Activated CD4-positive, alpha-beta T cell treated with anti-CD3 and anti-CD28 coated beads, Interleukin-2, amount 10 ng/mL, durations not matched to agents 7 days and 5 days (primary cell): ENCODE measurements at regions not wholly inside any gene's neighbourhood (a gene's known extent, or its start where the extent isn't known, plus 50 kb on each side); places are given as distances from the start of the nearest gene placed in this dataset.

Source experiments
- CTCF ChIA-PET: fragments of 350-600 bp; sonication (Branson Sonifier 250); formaldehyde crosslinking; loops from one replicate; lab custom pipeline; 2021; ENCODE audit warnings: antibody characterized with exemption; lab: Charles Lee
- POLR2A ChIA-PET: fragments of 350-600 bp; sonication (Branson Sonifier 250); formaldehyde crosslinking; loops from one replicate; lab custom pipeline; 2021; ENCODE audit warnings: antibody characterized with exemption; lab: Charles Lee
- DNase-seq: peaks from one replicate; pipeline ENCODE4 v3.0.0-alpha.2; 2020
- H3K27ac Mint-ChIP-seq: one replicate; pipeline ENCODE4 v1.8.0; 2021; ENCODE audit warnings: mild to moderate bottlenecking, moderate library complexity, mixed read lengths
- H3K27me3 Mint-ChIP-seq: one replicate; pipeline ENCODE4 v1.8.0; 2021; ENCODE audit warnings: mixed read lengths
- H3K36me3 Mint-ChIP-seq: one replicate; pipeline ENCODE4 v1.8.0; 2021; ENCODE audit warnings: low read depth, mixed read lengths
- H3K4me1 Mint-ChIP-seq: one replicate; pipeline ENCODE4 v1.8.0; 2021; ENCODE audit warnings: mixed read lengths
- H3K4me3 Mint-ChIP-seq: one replicate; pipeline ENCODE4 v1.8.0; 2021; ENCODE audit warnings: mild to moderate bottlenecking, moderate library complexity, mixed read lengths
- H3K9me3 Mint-ChIP-seq: one replicate; pipeline ENCODE4 v1.8.0; 2021; ENCODE audit warnings: mixed read lengths

GRCh38 chr11:134489728-134490127 is 77.7 kb upstream of the B3GAT1 start:
- Mint-ChIP-seq H3K36me3 (no peaks in the 10 kb centered on the region), H3K4me3 (no peak overlapping the region), H3K27me3 (peaks cover 2% of the 10 kb centered on the region), H3K9me3 (no peaks in the 10 kb centered on the region), H3K27ac (no peak overlapping the region), H3K4me1 (no peaks in the 10 kb centered on the region)
- ChIA-PET CTCF (no interaction called here), POLR2A (no interaction called here)
- no peak for DNase-seq

DNA sequence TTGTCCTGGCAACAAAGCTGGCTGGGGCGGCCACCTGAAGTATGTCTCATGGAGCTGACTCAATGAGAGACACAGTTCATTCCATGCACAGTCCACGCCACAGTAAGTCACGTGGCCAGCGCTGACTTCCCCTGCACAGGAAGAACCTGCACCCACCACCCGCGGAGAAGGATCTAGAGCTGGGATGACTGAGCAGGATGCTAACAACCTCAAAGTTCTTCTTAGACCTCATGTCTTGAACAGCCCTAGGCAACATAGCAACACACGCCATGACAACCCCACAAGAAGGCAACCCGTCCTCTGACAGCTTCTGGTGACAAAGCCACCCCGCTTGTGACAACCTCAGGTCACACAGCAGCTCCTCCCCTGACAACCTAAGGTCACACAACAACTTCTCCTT is 76.9 kb upstream of the B3GAT1 start:
- Mint-ChIP-seq H3K27ac (no peak overlapping the region), H3K9me3 (no peaks in the 10 kb centered on the region), H3K4me1 (no peaks in the 10 kb centered on the region), H3K27me3 (no peaks in the 10 kb centered on the region), H3K36me3 (no peaks in the 10 kb centered on the region), H3K4me3 (no peak overlapping the region)
- ChIA-PET POLR2A (no interaction called here), CTCF (no interaction called here)
- no peak for DNase-seq

DNA sequence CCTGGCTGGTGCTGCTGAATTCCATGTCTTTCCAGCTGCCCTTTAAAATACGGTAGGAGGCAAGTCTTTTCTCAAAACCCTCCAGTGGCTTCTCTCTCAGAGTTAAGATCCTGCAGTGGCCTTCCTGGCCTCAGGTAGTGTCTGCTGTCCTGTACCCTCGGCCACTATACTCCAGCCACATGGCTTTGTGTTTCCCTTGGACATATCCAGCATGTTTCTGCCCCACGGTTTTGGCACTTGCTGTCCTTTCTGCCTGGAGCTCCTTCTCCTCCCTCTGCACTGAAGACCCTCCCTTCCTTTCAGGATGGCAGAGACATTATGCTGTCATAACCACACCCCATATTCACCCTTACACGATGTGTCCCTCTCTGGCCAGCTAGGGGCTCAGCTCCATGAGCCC is 76.5 kb upstream of the B3GAT1 start:
- H3K9me3 Mint-ChIP-seq, result no peaks in the 10 kb centered on the region
- no peak overlapping the region for H3K27ac Mint-ChIP-seq
- H3K4me3 Mint-ChIP-seq, result no peak overlapping the region
- no peaks in the 10 kb centered on the region for H3K27me3 Mint-ChIP-seq
- ChIA-PET POLR2A (no interaction called here), CTCF (no interaction called here)
- H3K4me1 Mint-ChIP-seq, result no peaks in the 10 kb centered on the region
- H3K36me3 Mint-ChIP-seq, result no peaks in the 10 kb centered on the region
- no peak for DNase-seq

DNA sequence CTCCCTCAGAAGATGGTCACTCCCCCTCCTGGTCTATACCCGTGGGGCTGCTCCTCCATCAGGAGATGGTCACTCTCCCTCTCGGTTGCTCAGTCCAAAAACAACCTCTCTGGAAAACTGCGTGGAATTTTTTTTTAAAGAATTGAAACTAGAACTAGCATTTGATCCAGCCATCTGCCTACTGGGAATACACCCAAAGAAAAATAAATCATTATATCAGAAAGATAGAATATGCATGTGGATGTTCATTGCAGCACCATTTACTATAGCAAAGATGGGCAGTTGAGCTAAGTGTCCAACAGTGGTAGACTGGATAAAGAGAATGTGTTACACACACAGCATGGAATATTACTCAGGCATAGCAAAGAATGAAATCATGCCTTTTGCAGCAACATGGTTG is 75.7 kb upstream of the B3GAT1 start:
- H3K4me1 Mint-ChIP-seq, result no peaks in the 10 kb centered on the region
- CTCF ChIA-PET, result no interaction called here
- no peak overlapping the region for H3K4me3 Mint-ChIP-seq
- no peaks in the 10 kb centered on the region for H3K36me3 Mint-ChIP-seq
- no peak overlapping the region for H3K27ac Mint-ChIP-seq
- no peak for DNase-seq
- no peaks in the 10 kb centered on the region for H3K9me3 Mint-ChIP-seq
- POLR2A ChIA-PET, result interaction anchor here (0.7 kb wide), 1 partner anchor 56 kb away, joined by 3 read pairs; no protein-coding TSS in a partner anchor
- H3K27me3 Mint-ChIP-seq, result no peaks in the 10 kb centered on the region

- Mint-ChIP-seq H3K9me3 (no peaks in the 10 kb centered on the region), H3K36me3 (no peaks in the 10 kb centered on the region), H3K27ac (no peak overlapping the region), H3K4me3 (no peak overlapping the region), H3K4me1 (no peaks in the 10 kb centered on the region), H3K27me3 (no peaks in the 10 kb centered on the region)
- no peak for DNase-seq
- ChIA-PET CTCF (no interaction called here), POLR2A (no interaction called here)
These were observed 74.7 kb upstream of the B3GAT1 start for GRCh38 chr11:134486704-134487103.

DNA sequence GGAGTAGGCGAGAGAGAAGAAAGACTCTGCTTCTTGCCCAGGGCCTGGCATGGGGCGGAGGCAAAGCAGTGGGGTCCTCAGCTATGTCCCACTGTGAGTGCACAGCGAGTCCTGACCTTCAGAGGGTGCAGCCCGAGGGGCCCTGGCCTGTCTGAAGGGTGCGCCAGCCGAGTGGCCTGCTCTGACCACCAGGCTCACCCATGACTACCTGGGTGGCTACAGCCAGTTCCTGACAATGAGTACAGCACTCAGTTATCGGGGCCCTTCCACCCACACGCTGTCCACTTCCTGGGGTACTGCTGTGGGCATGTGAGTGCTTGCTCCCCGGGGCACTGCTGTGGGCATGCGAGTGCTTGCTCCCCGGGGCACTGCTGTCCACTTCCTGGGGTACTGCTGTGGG is 74.1 kb upstream of the B3GAT1 start:
- H3K4me3 Mint-ChIP-seq, result no peak overlapping the region
- H3K4me1 Mint-ChIP-seq, result no peaks in the 10 kb centered on the region
- no peak overlapping the region for H3K27ac Mint-ChIP-seq
- POLR2A ChIA-PET, result no interaction called here
- DNase-seq, result no peak
- no peaks in the 10 kb centered on the region for H3K9me3 Mint-ChIP-seq
- CTCF ChIA-PET, result interaction anchor here (0.7 kb wide), 1 partner anchor 95 kb away, joined by 3 read pairs; no protein-coding TSS in a partner anchor
- H3K36me3 Mint-ChIP-seq, result no peaks in the 10 kb centered on the region
- no peaks in the 10 kb centered on the region for H3K27me3 Mint-ChIP-seq

DNA sequence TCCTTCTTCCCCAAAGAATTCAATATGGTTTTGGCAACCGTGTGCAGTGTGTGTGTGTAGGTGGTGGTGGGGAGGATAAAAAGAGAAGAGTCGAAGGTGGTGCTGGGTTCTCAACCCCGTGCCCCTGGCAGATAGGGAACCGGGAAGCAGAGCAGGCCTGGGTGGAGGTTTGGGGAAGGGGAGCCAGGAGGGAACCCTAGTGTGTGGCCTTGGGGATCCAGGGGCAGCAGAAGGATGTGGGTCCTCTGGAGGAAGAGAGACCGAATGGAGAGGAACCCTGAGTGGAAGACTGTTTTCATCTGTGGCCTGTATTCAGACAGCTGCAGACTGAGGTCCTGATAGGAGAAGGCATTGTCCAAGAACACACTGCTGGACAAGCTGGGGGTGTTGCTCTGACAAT is 73.3 kb upstream of the B3GAT1 start:
- ChIA-PET CTCF (no interaction called here), POLR2A (no interaction called here)
- no peak for DNase-seq
- H3K27me3 Mint-ChIP-seq, result no peaks in the 10 kb centered on the region
- no peaks in the 10 kb centered on the region for H3K36me3 Mint-ChIP-seq
- no peaks in the 10 kb centered on the region for H3K9me3 Mint-ChIP-seq
- H3K4me1 Mint-ChIP-seq, result no peaks in the 10 kb centered on the region
- no peak overlapping the region for H3K4me3 Mint-ChIP-seq
- H3K27ac Mint-ChIP-seq, result peak overlapping the region; percentile 72

DNA sequence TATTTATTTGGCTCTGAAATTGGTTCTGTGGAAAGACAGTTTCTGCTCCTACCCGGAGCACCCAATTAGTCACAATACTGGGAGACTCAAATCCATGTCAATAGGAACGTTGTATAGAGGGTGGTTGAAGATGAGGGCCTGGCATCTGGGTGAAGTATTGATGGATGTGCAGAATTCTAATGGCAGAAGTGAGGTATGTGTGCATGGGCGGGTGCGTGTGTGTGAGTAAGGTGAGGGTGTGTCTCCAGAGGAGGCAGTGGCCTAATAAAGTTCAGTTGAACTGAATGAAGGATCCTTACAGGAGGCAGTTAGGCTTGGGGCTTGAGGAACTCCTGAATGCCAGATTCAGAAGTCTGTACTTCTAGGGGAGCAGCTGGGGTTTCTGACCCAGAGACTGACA is 71.8 kb upstream of the B3GAT1 start:
- Mint-ChIP-seq H3K9me3 (no peaks in the 10 kb centered on the region), H3K4me3 (no peak overlapping the region), H3K27me3 (no peaks in the 10 kb centered on the region), H3K4me1 (no peaks in the 10 kb centered on the region), H3K36me3 (no peaks in the 10 kb centered on the region), H3K27ac (no peak overlapping the region)
- no peak for DNase-seq
- POLR2A ChIA-PET, result no interaction called here
- CTCF ChIA-PET, result no interaction called here

DNA sequence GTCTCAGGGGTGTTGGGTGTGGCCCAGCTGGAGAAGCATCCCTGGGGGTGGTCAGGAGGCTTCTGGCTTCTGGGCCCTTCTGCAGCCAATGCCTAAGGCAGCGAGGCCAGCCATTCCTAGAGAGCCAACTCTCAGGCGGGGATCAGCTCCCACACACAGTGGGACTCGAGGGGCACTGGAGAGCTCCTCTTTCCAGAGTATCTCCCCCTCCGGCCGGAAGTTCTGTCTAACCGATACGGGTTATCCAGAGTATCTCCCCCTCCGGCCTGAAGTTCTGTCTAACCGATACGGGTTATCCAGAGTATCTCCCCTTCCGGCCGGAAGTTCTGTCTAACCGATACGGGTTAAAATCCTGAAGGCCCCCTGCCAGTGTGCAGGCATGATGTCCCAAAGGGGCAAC is 71.2 kb upstream of the B3GAT1 start:
- Mint-ChIP-seq H3K27ac (no peak overlapping the region), H3K9me3 (no peaks in the 10 kb centered on the region), H3K4me1 (no peaks in the 10 kb centered on the region), H3K27me3 (no peaks in the 10 kb centered on the region), H3K4me3 (no peak overlapping the region), H3K36me3 (no peaks in the 10 kb centered on the region)
- CTCF ChIA-PET, result interaction anchor here (0.6 kb wide), 1 partner anchor 287 kb away, joined by 4 read pairs; no protein-coding TSS in a partner anchor
- no peak for DNase-seq
- POLR2A ChIA-PET, result no interaction called here

- CTCF ChIA-PET, result interaction anchor here (0.6 kb wide), 1 partner anchor 288 kb away, joined by 4 read pairs; no protein-coding TSS in a partner anchor
- Mint-ChIP-seq H3K36me3 (no peaks in the 10 kb centered on the region), H3K4me1 (no peaks in the 10 kb centered on the region), H3K9me3 (no peaks in the 10 kb centered on the region), H3K27me3 (peaks cover under 1% of the 10 kb centered on the region), H3K27ac (no peak overlapping the region), H3K4me3 (no peak overlapping the region)
- POLR2A ChIA-PET, result no interaction called here
- no peak for DNase-seq
These were observed 70.8 kb upstream of the B3GAT1 start for GRCh38 chr11:134482865-134483264.

DNA sequence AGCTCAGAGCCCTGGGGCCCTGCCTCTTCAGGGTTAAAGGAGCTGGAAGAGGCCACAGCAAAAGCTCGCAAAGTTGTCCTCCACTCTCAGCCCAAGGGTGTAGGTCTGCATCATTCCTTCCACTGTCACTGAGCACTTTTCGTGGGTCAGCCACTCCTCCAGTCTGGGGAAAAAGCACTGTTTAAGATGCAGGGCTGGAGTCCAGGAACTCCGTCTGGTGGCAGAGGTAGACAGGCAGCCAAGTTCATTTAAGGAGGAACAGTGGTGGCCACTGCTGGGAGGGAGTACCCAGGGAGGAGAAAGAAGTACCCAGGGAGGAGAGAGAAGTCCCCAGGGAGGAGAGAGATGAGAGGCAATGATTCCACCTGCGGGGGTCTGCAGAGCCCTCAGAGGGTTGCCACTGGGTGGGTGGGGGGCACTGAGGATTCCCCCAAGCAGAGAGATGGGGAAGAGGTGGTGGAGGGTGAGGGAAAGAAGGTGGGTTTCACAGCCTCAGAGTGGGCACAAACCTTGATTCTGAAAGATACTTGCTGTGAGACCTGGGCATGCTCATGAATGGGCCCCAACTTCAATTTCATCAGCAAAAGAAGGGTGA is 70.0 kb upstream of the B3GAT1 start:
- CTCF ChIA-PET, result no interaction called here

DNA sequence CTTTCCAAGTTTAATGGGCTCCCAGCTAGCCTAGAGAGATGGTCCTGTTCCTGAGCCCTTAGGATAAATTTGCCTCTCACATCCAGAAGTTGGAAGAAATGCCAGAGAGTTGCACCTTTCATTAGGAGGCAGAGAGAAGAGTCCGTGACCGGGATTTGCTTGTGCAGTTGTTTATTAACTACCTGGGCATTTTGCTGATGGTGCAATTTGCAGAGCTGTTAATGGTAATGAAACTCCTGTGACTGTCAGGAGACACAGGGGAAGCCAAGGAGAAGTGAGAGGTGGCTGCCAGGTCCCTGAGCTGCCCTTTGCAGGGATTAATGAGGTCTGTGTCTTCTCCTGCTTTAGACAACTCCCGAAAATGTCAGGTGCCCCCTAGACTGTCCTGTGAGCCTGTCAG is 69.1 kb upstream of the B3GAT1 start:
- POLR2A ChIA-PET, result no interaction called here
- no peak overlapping the region for H3K4me3 Mint-ChIP-seq
- no peaks in the 10 kb centered on the region for H3K4me1 Mint-ChIP-seq
- no peak for DNase-seq
- H3K9me3 Mint-ChIP-seq, result no peaks in the 10 kb centered on the region
- H3K27ac Mint-ChIP-seq, result no peak overlapping the region
- H3K36me3 Mint-ChIP-seq, result no peaks in the 10 kb centered on the region
- CTCF ChIA-PET, result interaction anchor here (0.5 kb wide), 1 partner anchor 212 kb away, joined by 4 read pairs; no protein-coding TSS in a partner anchor
- peaks cover 7% of the 10 kb centered on the region for H3K27me3 Mint-ChIP-seq

More for the DNA sequence above, 70.0 kb upstream of the B3GAT1 start:
- Mint-ChIP-seq H3K9me3 (no peaks in the 10 kb centered on the region), H3K27me3 (peaks cover 7% of the 10 kb centered on the region), H3K4me1 (no peaks in the 10 kb centered on the region), H3K4me3 (no peak overlapping the region), H3K36me3 (no peaks in the 10 kb centered on the region), H3K27ac (no peak overlapping the region)
- DNase-seq, result no peak
- POLR2A ChIA-PET, result no interaction called here

DNA sequence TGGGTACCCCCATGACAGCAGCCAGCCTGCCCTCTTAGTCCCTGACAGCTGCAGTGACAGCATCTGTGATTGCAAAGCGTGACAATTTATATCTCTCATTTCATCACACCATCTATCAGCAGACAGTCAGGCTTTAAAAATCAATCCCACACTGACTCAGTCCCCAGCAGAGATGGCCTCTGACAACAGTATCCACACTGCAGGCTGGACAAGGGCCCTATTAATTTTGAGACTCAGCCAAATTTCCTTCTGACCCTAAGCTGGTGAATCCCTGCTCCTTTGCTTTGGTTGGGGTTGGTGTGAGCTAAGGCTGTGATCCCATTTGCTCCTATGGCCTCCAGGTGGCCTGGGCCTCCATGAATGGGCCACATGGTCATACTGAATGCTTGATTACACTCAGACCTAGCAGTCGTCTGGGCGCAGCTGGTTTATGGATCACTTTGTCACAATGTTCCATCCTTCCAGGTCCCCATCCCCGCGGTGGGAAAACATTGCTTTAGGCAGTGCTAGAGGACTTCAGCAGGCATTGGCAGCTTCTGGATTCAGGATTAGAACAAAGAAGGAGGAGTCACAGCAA is 68.2 kb upstream of the B3GAT1 start:
- no peak for DNase-seq
- ChIA-PET CTCF (interaction anchor here (0.5 kb wide), 1 partner anchor 211 kb away, joined by 4 read pairs; no protein-coding TSS in a partner anchor), POLR2A (no interaction called here)
- Mint-ChIP-seq H3K27ac (no peak overlapping the region), H3K36me3 (no peaks in the 10 kb centered on the region), H3K9me3 (no peaks in the 10 kb centered on the region), H3K27me3 (peaks cover 7% of the 10 kb centered on the region), H3K4me3 (no peak overlapping the region), H3K4me1 (no peaks in the 10 kb centered on the region)
